CD4-positive, CD25-positive, alpha-beta regulatory T cell (primary cell): ENCODE measurements at regions not wholly inside any gene's neighbourhood (a gene's known extent, or its start where the extent isn't known, plus 50 kb on each side); places are given as distances from the start of the nearest gene placed in this dataset.

Experiments
- ATAC-seq, 2 donors: fragments of 150-1000 bp; cut with Tn5 transposase; one replicate each; pipeline ENCODE4 v1.10.0; 2021; ENCODE audit warnings: low read depth in 2 of 2, moderate number of reproducible peaks in 2 of 2, moderate library complexity in 1 of 2
- DNase-seq, 3 donors: peaks; one replicate each; pipeline versions ENCODE4 v3.0.0 to v3.0.0-alpha.2; 2012 to 2022; ENCODE audit warnings: mixed read lengths in 1 of 3
- H3K27ac ChIP-seq: one replicate; pipeline ENCODE4 v1.7.0; 2013; ENCODE audit warnings: mild to moderate bottlenecking, low read length; ENCODE audit not compliant: insufficient read depth, poor library complexity, severe bottlenecking
- H3K27me3 ChIP-seq: one replicate; pipeline ENCODE4 v1.7.0; 2013; ENCODE audit warnings: low read length; ENCODE audit not compliant: control insufficient read depth, insufficient read depth
- H3K36me3 ChIP-seq: one replicate; pipeline ENCODE4 v1.7.0; 2013; ENCODE audit warnings: mild to moderate bottlenecking, low read length, moderate library complexity; ENCODE audit not compliant: control insufficient read depth, insufficient read depth
- H3K4me1 ChIP-seq: 2 replicates; pipeline ENCODE4 v1.7.0; 2013; ENCODE audit warnings: mild to moderate bottlenecking, low read length; ENCODE audit not compliant: insufficient read depth, control insufficient read depth, poor library complexity, severe bottlenecking
- H3K4me3 ChIP-seq: one replicate; pipeline ENCODE4 v1.7.0; 2013; ENCODE audit warnings: low read depth, mild to moderate bottlenecking, low read length, moderate library complexity
- H3K9me3 ChIP-seq, 2 experiments: 1 replicate in 1 of 2; 2 replicates in 1 of 2; pipeline ENCODE4 v1.7.0; 2013; ENCODE audit warnings: low read length in 2 of 2, mild to moderate bottlenecking in 1 of 2, moderate library complexity in 1 of 2; ENCODE audit not compliant: control insufficient read depth in 2 of 2
- H3K27ac Mint-ChIP-seq, 3 donors: one replicate each; pipeline ENCODE4 v1.8.0; 2020 to 2022; ENCODE audit warnings: mild to moderate bottlenecking in 3 of 3, mixed read lengths in 3 of 3, moderate library complexity in 2 of 3
- H3K27me3 Mint-ChIP-seq: one replicate; pipeline ENCODE4 v1.8.0; 2022; ENCODE audit warnings: mild to moderate bottlenecking, mixed read lengths
- H3K36me3 Mint-ChIP-seq: one replicate; pipeline ENCODE4 v1.8.0; 2020; ENCODE audit warnings: mixed read lengths
- H3K4me1 Mint-ChIP-seq, 4 donors: one replicate each; pipeline ENCODE4 v1.8.0; 2020 to 2022; ENCODE audit warnings: mixed read lengths in 4 of 4, mild to moderate bottlenecking in 1 of 4
- H3K4me3 Mint-ChIP-seq, 4 donors: one replicate each; pipeline ENCODE4 v1.8.0; 2020 to 2022; ENCODE audit warnings: mild to moderate bottlenecking in 4 of 4, mixed read lengths in 4 of 4, moderate library complexity in 3 of 4
- H3K9me3 Mint-ChIP-seq, 7 donors: one replicate each; pipeline ENCODE4 v1.8.0; 2020 to 2022; ENCODE audit warnings: mixed read lengths in 7 of 7, mild to moderate bottlenecking in 3 of 7, moderate library complexity in 2 of 7

DNA sequence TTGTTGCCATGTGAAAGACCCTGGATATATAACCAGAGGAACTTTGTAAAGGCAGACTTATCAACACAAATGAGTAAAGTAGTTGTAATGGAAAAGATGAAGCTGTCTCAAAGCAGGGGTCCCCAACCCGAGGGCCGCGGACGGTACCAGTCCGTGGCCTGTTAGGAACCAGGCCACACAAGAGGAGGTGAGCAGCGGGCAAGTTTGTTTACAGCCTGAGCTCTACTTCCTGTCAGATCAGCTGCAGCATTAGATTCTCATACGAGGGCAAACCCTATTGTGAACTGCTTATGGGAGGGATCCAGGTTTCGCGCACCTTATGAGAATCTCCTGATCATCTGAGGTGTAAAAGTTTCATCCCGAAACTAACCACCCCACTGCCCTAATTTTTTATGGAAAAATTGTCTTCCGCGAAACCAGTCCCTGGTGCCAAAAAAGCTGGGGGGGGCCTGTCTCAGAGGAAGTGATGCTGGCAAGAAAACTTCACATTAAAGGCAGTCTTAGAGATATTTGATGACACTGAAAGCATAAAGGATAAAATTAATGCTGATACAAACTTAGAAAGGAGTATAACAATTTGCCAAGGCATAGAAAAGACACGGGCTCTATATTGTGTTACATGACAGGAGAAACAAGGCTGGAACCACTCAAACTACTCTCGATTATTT is 57.5 kb upstream of the MSTN start:
- peak in 1 of 2 donors; percentile 37 for ATAC-seq
- Mint-ChIP-seq H3K27ac (peak overlapping the region in 2 of 3 donors; percentile 70 to 84), H3K36me3 (no peaks in the 10 kb centered on the region), H3K4me3 (peak overlapping the region in 3 of 4 donors; percentile 33 to 51 (median 43)), H3K4me1 (peaks cover 0 to 19% (median 9%) of the 10 kb centered on the region in 4 donors), H3K9me3 (no peaks in the 10 kb centered on the region), H3K27me3 (peaks cover 11% of the 10 kb centered on the region)
- Histone ChIP-seq H3K27me3 (no peaks in the 10 kb centered on the region), H3K9me3 (no peaks in the 10 kb centered on the region), H3K36me3 (no peaks in the 10 kb centered on the region), H3K4me3 (peak overlapping the region; percentile 31), H3K27ac (no peak overlapping the region), H3K4me1 (no peaks in the 10 kb centered on the region)
- DNase-seq, result peak in 1 of 3 donors; percentile 15

DNA sequence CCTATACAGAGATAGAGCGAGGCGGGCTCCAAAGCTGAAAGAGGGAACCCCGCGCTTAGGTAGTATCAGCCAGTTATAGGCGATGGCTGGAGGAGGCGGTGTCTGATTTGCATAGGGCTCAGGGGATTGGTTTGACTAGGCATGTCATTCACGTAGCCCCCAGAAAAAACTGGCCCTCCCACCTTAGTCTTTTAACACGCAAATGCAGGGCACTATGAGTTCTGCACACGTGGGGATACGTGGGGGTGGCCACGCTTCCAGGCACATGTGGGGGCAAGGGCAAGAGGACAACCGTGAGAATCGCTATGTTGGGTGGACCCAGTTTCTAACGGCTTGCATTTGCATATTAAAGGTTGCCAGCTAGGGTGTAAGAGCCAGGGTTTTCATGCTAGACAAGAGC is 56.7 kb upstream of the MSTN start:
- Mint-ChIP-seq H3K27me3 (peaks cover 11% of the 10 kb centered on the region), H3K9me3 (no peaks in the 10 kb centered on the region), H3K27ac (peak overlapping the region in 2 of 3 donors; percentile 70 to 84), H3K36me3 (no peaks in the 10 kb centered on the region), H3K4me3 (peak overlapping the region; percentile 23 to 51 (median 40)), H3K4me1 (peaks cover 0 to 19% (median 9%) of the 10 kb centered on the region in 4 donors)
- peak; percentile 4 to 12 (median 7) for DNase-seq
- Histone ChIP-seq H3K4me3 (peak overlapping the region; percentile 31), H3K4me1 (no peaks in the 10 kb centered on the region), H3K27me3 (no peaks in the 10 kb centered on the region), H3K36me3 (no peaks in the 10 kb centered on the region), H3K9me3 (no peaks in the 10 kb centered on the region), H3K27ac (no peak overlapping the region)
- peak in 1 of 2 donors; percentile 50 for ATAC-seq

DNA sequence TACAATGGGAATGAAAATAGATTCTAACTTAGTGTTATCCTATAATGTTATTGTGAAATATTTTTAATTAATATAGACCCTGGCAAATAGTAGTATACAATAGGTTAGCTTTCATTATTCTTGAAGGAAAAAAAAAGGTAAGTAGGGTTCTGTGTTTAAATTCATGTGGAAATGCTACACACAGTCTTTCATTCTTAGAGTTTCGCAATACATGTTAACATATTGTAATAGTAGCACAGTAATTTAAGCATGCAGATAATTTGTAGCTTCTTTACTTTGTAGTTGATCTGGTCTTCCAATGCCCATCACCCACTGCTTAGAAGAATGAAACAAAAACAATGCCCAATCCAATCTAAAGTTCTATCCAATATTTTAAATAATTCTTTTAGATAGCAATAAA is 54.8 kb upstream of the MSTN start:
- DNase-seq, result no peak
- Histone ChIP-seq H3K4me1 (no peaks in the 10 kb centered on the region), H3K27ac (no peak overlapping the region), H3K9me3 (no peaks in the 10 kb centered on the region), H3K27me3 (peaks cover 4% of the 10 kb centered on the region), H3K4me3 (no peak overlapping the region), H3K36me3 (no peaks in the 10 kb centered on the region)
- Mint-ChIP-seq H3K27me3 (peaks cover 11% of the 10 kb centered on the region), H3K36me3 (no peaks in the 10 kb centered on the region), H3K27ac (no peak overlapping the region), H3K9me3 (no peaks in the 10 kb centered on the region), H3K4me1 (peaks cover 0 to 16% (median 9%) of the 10 kb centered on the region in 4 donors), H3K4me3 (no peak overlapping the region)
- ATAC-seq, result no peak

DNA sequence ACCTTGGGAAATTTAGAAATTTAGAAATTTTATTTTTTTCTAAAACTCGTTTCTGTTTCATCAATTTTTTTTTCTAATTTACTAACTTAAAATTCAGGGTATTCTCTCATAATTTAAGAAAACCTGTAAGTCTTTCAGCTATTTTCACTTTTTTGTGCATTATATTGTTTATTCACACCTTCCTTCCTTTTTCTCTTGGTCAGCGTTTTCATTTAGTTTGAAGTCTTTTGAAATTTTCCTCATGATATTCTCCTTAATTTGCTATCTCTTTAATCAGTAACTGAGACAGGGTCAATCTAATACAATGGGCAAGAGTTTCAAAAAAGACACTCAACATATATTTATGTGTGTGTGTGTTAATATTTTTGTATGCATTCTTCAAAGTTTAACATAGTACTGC is 50.5 kb upstream of the MSTN start:
- Histone ChIP-seq H3K9me3 (no peaks in the 10 kb centered on the region), H3K4me3 (no peak overlapping the region), H3K36me3 (no peaks in the 10 kb centered on the region), H3K27ac (no peak overlapping the region), H3K27me3 (peaks cover 4% of the 10 kb centered on the region), H3K4me1 (no peaks in the 10 kb centered on the region)
- Mint-ChIP-seq H3K9me3 (no peaks in the 10 kb centered on the region), H3K4me1 (no peaks in the 10 kb centered on the region), H3K27ac (no peak overlapping the region), H3K4me3 (no peak overlapping the region), H3K27me3 (peaks cover 13% of the 10 kb centered on the region), H3K36me3 (no peaks in the 10 kb centered on the region)
- no peak for DNase-seq
- no peak for ATAC-seq
